GM18499 (cell line): ENCODE measurements at regions not wholly inside any gene's neighbourhood (a gene's known extent, or its start where the extent isn't known, plus 50 kb on each side); places are given as distances from the start of the nearest gene placed in this dataset.
"Not testable (repeated sequence)": the region's sequence is repeated elsewhere in the genome, so short reads cannot be mapped to it uniquely, and the experiment has no call there.

ENCODE experiments used
- ATAC-seq: cut with Tn5 transposase; IDR thresholded peaks from one replicate; pipeline ENCODE4 v1.9.1; 2021; ENCODE audit warnings: moderate number of reproducible peaks; ENCODE audit not compliant: insufficient read depth, unreplicated experiment

DNA sequence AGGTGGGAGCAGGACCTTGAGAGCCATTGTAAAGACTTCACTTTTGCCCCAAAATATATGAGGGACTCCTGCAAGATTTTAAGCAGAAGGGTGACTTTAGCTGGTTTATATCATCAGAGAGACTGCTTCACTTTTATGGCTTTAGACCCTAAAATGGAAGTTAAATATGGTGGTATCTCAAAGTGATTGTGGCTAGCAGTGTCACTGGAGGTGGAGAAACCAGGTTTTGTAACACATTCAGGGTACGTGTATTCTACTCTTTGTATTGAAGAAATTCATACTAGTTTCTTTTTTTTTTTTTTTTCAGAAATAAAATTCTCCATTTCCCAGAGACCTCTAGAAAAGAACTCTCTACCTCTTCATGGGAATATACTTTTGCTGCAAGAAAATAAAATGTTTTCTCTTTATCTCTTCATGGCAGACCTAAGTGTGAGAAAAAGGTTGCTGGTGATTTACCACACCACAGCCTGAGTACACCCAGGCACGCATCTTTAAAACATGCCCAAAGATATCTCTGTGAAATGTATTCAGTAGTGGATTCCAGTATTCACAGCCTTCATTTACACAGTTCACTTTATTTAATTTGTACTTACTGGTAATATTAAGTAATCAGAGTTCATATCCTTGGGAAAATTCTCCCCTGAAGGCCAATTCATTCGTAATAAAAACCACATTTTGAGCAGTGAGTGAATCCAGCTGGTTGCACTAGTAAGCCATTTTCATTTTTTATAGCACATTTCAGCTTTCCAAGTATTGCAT is 74.3 kb upstream of the GUCY1A1 start:
- ATAC-seq: no peak

- ATAC-seq: no peak
Measured at GRCh38 chr4:155591738-155592143, 74.9 kb upstream of the GUCY1A1 start.

GRCh38 chr4:155590796-155591585 is 75.7 kb upstream of the GUCY1A1 start:
- ATAC-seq: no peak

- ATAC-seq: no peak
Measured at GRCh38 chr4:155588437-155588836, 78.2 kb upstream of the GUCY1A1 start.

GRCh38 chr4:155587766-155588165 is 78.9 kb upstream of the GUCY1A1 start:
- no peak for ATAC-seq

- no peak for ATAC-seq
Measured at GRCh38 chr4:155582971-155583437, 83.6 kb upstream of the GUCY1A1 start.

DNA sequence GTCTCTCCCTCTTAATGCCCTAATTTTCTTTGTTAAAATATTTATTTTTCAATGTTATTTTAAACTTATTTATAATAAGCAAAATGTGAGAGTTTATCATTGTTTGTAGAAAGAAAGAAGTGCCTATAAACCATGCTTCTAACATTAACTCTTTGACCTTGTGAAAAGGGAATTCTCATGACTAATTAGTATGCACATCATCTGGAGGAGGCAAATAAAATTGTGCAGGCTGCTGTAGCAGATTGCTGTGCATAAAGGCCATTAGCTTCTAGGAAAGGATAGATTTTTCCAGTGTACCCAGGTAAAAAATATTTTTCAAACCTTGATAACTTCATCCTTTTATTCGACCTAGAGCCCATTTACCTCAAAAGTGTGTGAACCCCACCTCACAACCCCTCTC is 84.6 kb upstream of the GUCY1A1 start:
- no peak for ATAC-seq

DNA sequence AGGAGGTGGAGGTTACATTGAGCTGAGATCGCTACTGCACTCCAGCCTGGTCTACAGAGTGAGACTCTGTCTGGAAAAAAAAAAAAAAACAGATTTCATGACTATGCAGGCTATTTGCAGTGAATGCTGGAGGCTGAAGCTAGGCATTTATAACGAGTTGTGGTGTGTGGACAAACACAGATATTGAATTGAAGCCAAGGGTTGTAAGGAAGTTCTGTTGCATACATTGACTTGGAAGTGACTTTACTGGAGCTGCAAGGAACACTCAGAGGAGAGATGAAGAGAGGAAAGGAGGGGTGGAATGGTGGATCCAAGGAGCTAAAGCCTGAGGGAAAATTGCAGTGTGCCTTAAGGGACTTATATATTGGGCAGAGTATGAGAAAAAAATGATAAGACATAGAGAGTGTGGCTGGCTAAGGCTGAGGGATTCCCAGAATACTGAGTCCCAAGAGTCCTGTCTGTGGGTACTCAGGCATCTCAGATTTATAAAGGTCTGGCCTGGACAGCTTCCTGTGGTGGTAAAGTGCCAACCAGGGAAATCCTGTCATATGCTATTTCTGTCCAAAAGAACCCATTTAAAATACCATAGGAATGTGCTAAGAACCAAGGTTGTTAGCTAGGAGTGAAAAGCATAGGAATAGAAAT is 87.8 kb upstream of the GUCY1A1 start:
- no peak for ATAC-seq

DNA sequence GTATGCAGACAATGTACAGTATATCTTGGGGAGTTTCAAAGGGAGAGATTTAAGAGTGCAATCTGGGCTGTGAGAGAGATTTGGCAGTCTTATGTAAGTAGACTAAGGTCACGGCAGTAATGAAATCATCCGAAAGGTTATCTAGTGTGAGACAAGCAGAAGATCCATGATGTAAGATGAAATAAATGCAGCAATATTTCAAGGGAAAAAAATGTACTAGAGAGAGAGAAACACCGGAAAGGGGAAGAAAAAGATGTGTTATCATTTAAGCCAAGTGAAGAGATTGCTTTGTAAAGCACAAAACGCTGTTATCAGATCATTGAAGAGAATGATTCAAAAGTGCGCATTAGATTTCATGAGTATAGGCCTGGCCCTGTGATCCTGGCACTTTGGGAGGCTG is 88.4 kb upstream of the GUCY1A1 start:
- ATAC-seq: no peak

DNA sequence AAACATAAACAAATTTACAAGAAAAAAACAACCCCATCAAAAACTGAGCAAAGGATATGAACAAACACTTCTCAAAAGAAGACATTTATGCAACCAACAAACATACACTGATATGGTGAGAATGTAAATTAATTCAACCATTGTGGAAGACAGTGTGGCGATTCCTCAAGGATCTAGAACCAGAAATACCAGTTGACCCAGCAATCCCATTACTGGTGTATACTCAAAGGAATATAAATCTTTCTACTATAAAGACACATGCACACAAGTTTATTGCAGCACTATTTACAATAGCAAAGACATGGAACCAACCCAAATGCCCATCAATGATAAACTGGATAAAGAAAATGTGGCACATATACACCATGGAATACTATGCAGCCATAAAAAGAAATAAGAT is 92.3 kb upstream of the GUCY1A1 start:
- ATAC-seq: not testable (repeated sequence)

DNA sequence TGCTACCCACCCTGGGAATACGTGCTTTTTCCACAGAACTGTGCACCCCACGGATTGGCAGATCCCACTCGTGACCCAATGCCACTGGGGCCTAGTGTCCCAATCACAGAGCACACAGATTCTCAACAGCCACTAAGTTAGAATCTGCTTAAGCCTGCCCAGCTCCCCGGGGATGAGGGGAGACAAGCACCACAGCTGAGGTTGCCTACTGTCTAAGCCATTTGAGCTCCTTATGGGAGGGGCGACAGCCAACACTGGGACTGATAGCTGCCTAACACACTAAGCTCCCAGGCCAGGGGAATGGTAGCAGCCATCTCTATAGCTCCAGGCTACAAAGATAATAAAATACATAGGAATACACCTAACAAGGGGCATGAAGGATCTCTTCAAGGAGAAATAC is 93.5 kb upstream of the GUCY1A1 start:
- ATAC-seq: no peak

- ATAC-seq: no peak
Measured at GRCh38 chr4:155572106-155572703, 94.4 kb upstream of the GUCY1A1 start.

- no peak for ATAC-seq
Measured at GRCh38 chr4:155571184-155571944, 95.3 kb upstream of the GUCY1A1 start.

- no peak for ATAC-seq
Measured at GRCh38 chr4:155570661-155571060, 96.0 kb upstream of the GUCY1A1 start.

DNA sequence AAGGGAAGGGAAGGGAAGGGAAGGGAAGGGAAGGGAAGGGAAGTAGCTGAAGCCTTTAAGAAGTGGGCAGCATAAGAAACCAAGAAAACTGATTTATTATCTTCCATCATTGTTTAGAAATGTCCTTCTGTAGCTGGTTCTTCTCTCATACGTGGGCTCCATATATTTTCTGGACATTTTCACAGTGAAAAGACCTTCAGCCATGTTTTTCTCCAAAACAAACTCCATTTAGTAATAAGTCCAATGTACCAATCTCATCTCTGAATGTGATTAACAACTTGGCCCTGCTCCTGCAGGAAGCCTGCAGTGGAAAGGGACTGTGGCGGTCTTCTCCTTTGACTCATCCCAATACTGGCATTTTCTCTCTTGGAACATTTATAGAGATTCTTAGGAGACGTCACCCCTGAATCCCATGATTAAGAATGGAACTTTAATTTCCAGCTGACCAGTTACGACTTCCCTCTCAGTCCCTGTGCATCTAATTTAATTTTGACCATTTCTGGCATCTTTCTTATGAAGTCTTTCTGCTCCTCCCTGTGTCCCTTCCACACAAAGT is 96.6 kb upstream of the GUCY1A1 start:
- ATAC-seq: no peak

DNA sequence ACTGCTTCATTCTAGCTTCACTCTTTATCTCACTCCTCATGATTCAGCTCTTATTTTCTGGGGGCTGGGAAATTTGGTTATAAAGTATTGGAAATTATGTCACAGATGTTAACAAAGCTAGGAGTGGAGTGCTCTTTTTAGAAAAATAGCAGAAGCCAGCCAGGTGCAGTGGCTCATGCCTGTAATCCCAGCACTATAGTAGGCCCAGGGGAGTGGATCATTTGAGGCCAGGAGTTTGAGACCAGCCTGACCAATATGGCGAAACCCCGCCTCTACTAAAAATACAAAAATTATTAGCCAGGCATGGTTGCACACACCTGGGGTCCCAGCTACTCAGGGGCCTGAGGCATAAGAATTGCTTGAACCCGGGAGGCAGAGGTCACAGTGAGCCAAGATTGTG is 97.2 kb upstream of the GUCY1A1 start:
- no peak for ATAC-seq

- ATAC-seq: no peak
Measured at GRCh38 chr4:155568641-155569220, 97.9 kb upstream of the GUCY1A1 start.

- no peak for ATAC-seq
Measured at GRCh38 chr4:155566354-155566753, 100.3 kb upstream of the GUCY1A1 start.

DNA sequence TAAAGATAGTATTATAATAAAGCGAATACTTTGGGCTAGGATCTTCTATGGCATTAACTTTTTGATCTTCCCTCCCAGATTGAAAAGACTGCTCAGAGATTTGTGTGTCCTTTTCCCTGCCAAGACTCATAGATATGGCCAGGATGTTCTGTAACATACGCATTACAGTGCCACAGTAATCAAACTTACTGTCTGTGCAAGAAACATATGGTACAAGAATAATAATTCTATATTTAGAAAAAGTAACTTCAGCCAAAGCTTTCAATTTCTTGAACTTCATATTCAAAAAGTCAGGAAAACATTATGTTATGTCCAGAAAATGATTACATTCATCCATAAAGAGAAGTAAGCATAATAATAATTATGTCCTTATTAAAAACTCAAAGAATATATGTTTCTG is 100.9 kb upstream of the GUCY1A1 start:
- ATAC-seq: no peak
